ENCODE measurements at regions not wholly inside any gene's neighbourhood (a gene's known extent, or its start where the extent isn't known, plus 50 kb on each side); places are given as distances from the start of the nearest gene placed in this dataset.
"Not testable (repeated sequence)": the region's sequence is repeated elsewhere in the genome, so short reads cannot be mapped to it uniquely, and the experiment has no call there.

DNA sequence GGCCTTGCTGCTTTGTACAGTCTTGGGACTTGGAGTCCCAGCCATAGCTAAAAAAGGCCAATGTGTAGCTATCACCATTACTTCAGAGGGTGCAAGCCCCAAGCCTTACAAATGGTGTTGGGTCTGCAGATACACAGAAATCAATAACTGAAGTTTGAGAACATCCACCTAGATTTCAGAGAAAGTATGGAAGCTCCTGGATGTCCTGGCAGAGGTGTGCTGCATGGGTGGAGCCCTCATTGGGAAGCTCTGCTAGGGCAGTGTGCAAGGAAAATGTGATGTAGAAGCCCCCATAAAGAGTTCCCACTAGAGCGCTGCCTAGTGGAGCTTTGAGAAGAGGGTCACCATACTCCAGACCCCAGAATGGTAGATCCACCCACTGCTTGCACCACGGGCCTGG, 626.7 kb upstream of the COX7C start:
- Histone ChIP-seq H3K9me3 (no peaks in the 10 kb centered on the region), H3K27ac (no peak overlapping the region), H3K4me1 (no peaks in the 10 kb centered on the region), H3K36me3 (no peaks in the 10 kb centered on the region), H3K27me3 (no peaks in the 10 kb centered on the region), H3K4me3 (no peak overlapping the region)
- no peak for DNase-seq (ENCODE audit: low spot score in 2 of 2)
- TF ChIP-seq POLR2AphosphoS5 (IDR thresholded peaks at IDR 0.05) (no peak), CTCF (IDR thresholded peaks at IDR 0.05) (no peak), POLR2A (IDR thresholded peaks at IDR 0.05) (no peak), EP300 (IDR thresholded peaks at IDR 0.05) (no peak)
- 75% methylated on average over 2 of the region's 2 CpGs for WGBS

- 85% methylated on average over 3 of the region's 3 CpGs for WGBS
- not testable (repeated sequence) for DNase-seq (ENCODE audit: low spot score in 2 of 2)
These were observed 623.1 kb upstream of the COX7C start for GRCh38 chr5:85994653-85995052.

GRCh38 chr5:85998656-85999055, 619.1 kb upstream of the COX7C start:
- H3K9me3 ChIP-seq, result peaks cover 4% of the 10 kb centered on the region
- no peaks in the 10 kb centered on the region for H3K36me3 ChIP-seq
- 27% methylated on average over 2 of the region's 2 CpGs for WGBS
- H3K4me3 ChIP-seq, result no peak overlapping the region
- no peak overlapping the region for H3K27ac ChIP-seq
- H3K4me1 ChIP-seq, result no peaks in the 10 kb centered on the region
- DNase-seq (ENCODE audit: low spot score in 2 of 2), result no peak
- H3K27me3 ChIP-seq, result no peaks in the 10 kb centered on the region
- TF ChIP-seq POLR2AphosphoS5 (IDR thresholded peaks at IDR 0.05), result no peak
- no peak for TF ChIP-seq POLR2A (IDR thresholded peaks at IDR 0.05)
- no peak for TF ChIP-seq EP300 (IDR thresholded peaks at IDR 0.05)
- TF ChIP-seq CTCF (IDR thresholded peaks at IDR 0.05), result no peak

More at GRCh38 chr5:85994653-85995052, 623.1 kb upstream of the COX7C start:
- not testable (repeated sequence) for H3K36me3 ChIP-seq, H3K27me3 ChIP-seq, H3K4me3 ChIP-seq, H3K4me1 ChIP-seq, H3K27ac ChIP-seq, H3K9me3 ChIP-seq

GRCh38 chr5:86008293-86008692, 609.4 kb upstream of the COX7C start:
- TF ChIP-seq CTCF (IDR thresholded peaks at IDR 0.05) (no peak), POLR2AphosphoS5 (IDR thresholded peaks at IDR 0.05) (no peak), POLR2A (IDR thresholded peaks at IDR 0.05) (no peak), EP300 (IDR thresholded peaks at IDR 0.05) (no peak)
- Histone ChIP-seq H3K4me1 (no peaks in the 10 kb centered on the region), H3K27ac (no peak overlapping the region), H3K27me3 (no peaks in the 10 kb centered on the region), H3K36me3 (no peaks in the 10 kb centered on the region), H3K9me3 (no peaks in the 10 kb centered on the region), H3K4me3 (no peak overlapping the region)
- DNase-seq (ENCODE audit: low spot score in 2 of 2), result no peak
- WGBS, result 93% methylated on average over 2 of the region's 2 CpGs

DNA sequence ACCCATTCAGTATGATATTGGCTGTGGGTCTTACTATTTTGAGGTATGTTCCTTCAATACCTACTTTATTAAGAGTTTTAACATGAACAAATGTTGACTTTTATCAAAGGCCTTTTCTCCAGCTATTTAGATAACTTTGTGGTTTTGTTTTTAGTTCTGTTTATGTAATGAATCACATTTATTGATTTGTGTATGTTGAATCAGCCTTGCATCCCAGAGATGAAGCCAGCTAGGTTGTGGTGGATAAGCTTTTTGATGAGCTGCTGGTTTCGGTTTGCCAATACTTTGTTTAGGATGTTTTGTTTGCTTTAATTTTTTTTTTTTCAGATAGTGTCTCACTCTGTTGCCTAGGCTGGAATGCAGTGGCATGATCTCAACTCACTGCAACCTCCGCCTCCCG, 609.0 kb upstream of the COX7C start:
- WGBS, result 88% methylated on average over 3 of the region's 3 CpGs
- DNase-seq (ENCODE audit: low spot score in 2 of 2), result no peak
- no peak for TF ChIP-seq POLR2AphosphoS5 (IDR thresholded peaks at IDR 0.05)
- TF ChIP-seq EP300 (IDR thresholded peaks at IDR 0.05), result no peak
- TF ChIP-seq CTCF (IDR thresholded peaks at IDR 0.05), result no peak
- TF ChIP-seq POLR2A (IDR thresholded peaks at IDR 0.05), result no peak
- H3K9me3 ChIP-seq, result no peaks in the 10 kb centered on the region
- no peaks in the 10 kb centered on the region for H3K27me3 ChIP-seq
- H3K4me1 ChIP-seq, result no peaks in the 10 kb centered on the region
- H3K4me3 ChIP-seq, result no peak overlapping the region
- no peaks in the 10 kb centered on the region for H3K36me3 ChIP-seq
- H3K27ac ChIP-seq, result no peak overlapping the region

DNA sequence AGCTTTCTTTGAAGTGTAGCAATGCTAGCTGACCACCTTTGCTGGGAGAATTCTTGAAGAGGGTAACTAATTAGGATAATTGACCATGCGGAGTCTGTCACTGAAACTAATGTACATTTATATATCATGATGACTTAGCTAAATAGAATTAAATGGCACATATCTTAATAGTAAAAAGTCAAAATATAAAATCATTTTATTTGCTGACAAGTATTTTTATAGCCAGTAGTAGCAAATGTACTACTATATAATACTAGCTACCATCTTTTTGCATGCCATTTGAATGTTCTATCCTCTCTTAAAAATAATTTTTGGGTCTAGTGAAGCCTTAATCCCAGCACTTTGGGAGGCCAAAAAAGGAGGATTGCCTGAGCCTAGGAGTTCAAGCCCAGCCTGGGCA, 605.8 kb upstream of the COX7C start:
- no peak overlapping the region for H3K27ac ChIP-seq
- TF ChIP-seq CTCF (IDR thresholded peaks at IDR 0.05), result no peak
- no peak for TF ChIP-seq POLR2AphosphoS5 (IDR thresholded peaks at IDR 0.05)
- H3K36me3 ChIP-seq, result no peaks in the 10 kb centered on the region
- no peaks in the 10 kb centered on the region for H3K9me3 ChIP-seq
- no peaks in the 10 kb centered on the region for H3K27me3 ChIP-seq
- DNase-seq (ENCODE audit: low spot score in 2 of 2), result no peak
- no peaks in the 10 kb centered on the region for H3K4me1 ChIP-seq
- no peak overlapping the region for H3K4me3 ChIP-seq
- 96% methylated on average over 1 of the region's 1 CpG for WGBS
